Caco-2 (cell line): ENCODE measurements at regions not wholly inside any gene's neighbourhood (a gene's known extent, or its start where the extent isn't known, plus 50 kb on each side); places are given as distances from the start of the nearest gene placed in this dataset.

ENCODE experiments used
- BruUV-seq: library from RNA; stranded (reverse); fragments of 400-500 nt; replicated peaks from 2 replicates; lab custom pipeline; 2021; lab: Mats Ljungman, UMichigan
- CTCF ChIA-PET: fragments of 300-600 bp; sonication (Branson Sonifier 250); formaldehyde crosslinking; loops from one replicate; lab custom pipeline; 2022; ENCODE audit warnings: antibody characterized with exemption; lab: Charles Lee
- POLR2A ChIA-PET: fragments of 300-600 bp; sonication (Branson Sonifier 250); formaldehyde crosslinking; loops from one replicate; lab custom pipeline; 2022; ENCODE audit warnings: antibody characterized with exemption; lab: Charles Lee
- DNase-seq, 2 experiments: peaks; one replicate each; pipeline versions ENCODE4 v3.0.0 to v3.0.0-alpha.2; 2020 to 2022
- H3K27me3 ChIP-seq: replicated peaks from 2 replicates; pipeline ENCODE4 v1.6.0; 2011; ENCODE audit warnings: low read length; ENCODE audit not compliant: control insufficient read depth, insufficient read depth
- H3K36me3 ChIP-seq: 2 replicates; pipeline ENCODE4 v1.5.1; 2011; ENCODE audit warnings: low read length; ENCODE audit not compliant: control insufficient read depth, insufficient read depth
- H3K4me1 ChIP-seq: fragments of 250-450 bp; sonication (Bioruptor Pico); 2 replicates; pipeline ENCODE4 v1.5.1; 2020; ENCODE audit warnings: mild to moderate bottlenecking
- H3K4me3 ChIP-seq: 2 replicates; pipeline ENCODE4 v1.5.1; 2011; ENCODE audit warnings: low read depth, mild to moderate bottlenecking, control low read depth, low read length
- H3K9me3 ChIP-seq: fragments of 250-450 bp; sonication (Bioruptor Pico); 2 replicates; pipeline ENCODE4 v1.5.1; 2020; ENCODE audit warnings: mild to moderate bottlenecking, moderate library complexity
- H3K27ac Mint-ChIP-seq: one replicate; pipeline ENCODE4 v1.8.0; 2022; ENCODE audit warnings: mixed read lengths; ENCODE audit not compliant: unreplicated experiment
- H3K27me3 Mint-ChIP-seq: one replicate; pipeline ENCODE4 v1.8.0; 2022; ENCODE audit warnings: mixed read lengths; ENCODE audit not compliant: insufficient read depth, unreplicated experiment
- H3K36me3 Mint-ChIP-seq: one replicate; pipeline ENCODE4 v1.8.0; 2022; ENCODE audit warnings: mild to moderate bottlenecking, mixed read lengths; ENCODE audit not compliant: insufficient read depth, unreplicated experiment
- H3K4me1 Mint-ChIP-seq: one replicate; pipeline ENCODE4 v1.8.0; 2022; ENCODE audit warnings: low read depth, mixed read lengths; ENCODE audit not compliant: unreplicated experiment
- H3K4me3 Mint-ChIP-seq: one replicate; pipeline ENCODE4 v1.8.0; 2022; ENCODE audit warnings: mild to moderate bottlenecking, moderate library complexity, mixed read lengths; ENCODE audit not compliant: unreplicated experiment
- H3K9me3 Mint-ChIP-seq: one replicate; pipeline ENCODE4 v1.8.0; 2022; ENCODE audit warnings: mixed read lengths; ENCODE audit not compliant: unreplicated experiment
- CTCF ChIP-seq, 2 experiments: fragments of 200-600 bp in 1 of 2; IDR thresholded peaks; 1 replicate in 1 of 2; 2 replicates in 1 of 2; pipeline versions ENCODE4 v1.5.1 to v1.8.0; 2011 to 2022; ENCODE audit warnings: antibody characterized with exemption in 1 of 2, control low read depth in 1 of 2, inconsistent platforms in 1 of 2, low read depth in 1 of 2, low read length in 1 of 2, mild to moderate bottlenecking in 1 of 2, moderate library complexity in 1 of 2; ENCODE audit not compliant: insufficient read depth in 1 of 2, severe bottlenecking in 1 of 2, unreplicated experiment in 1 of 2
- intact Hi-C: fragments of 100-400 bp; cut with micrococcal nuclease; formaldehyde crosslinking; loops from one replicate; pipeline ENCODE4 v1.10.0; 2022; ENCODE audit not compliant: unreplicated experiment

DNA sequence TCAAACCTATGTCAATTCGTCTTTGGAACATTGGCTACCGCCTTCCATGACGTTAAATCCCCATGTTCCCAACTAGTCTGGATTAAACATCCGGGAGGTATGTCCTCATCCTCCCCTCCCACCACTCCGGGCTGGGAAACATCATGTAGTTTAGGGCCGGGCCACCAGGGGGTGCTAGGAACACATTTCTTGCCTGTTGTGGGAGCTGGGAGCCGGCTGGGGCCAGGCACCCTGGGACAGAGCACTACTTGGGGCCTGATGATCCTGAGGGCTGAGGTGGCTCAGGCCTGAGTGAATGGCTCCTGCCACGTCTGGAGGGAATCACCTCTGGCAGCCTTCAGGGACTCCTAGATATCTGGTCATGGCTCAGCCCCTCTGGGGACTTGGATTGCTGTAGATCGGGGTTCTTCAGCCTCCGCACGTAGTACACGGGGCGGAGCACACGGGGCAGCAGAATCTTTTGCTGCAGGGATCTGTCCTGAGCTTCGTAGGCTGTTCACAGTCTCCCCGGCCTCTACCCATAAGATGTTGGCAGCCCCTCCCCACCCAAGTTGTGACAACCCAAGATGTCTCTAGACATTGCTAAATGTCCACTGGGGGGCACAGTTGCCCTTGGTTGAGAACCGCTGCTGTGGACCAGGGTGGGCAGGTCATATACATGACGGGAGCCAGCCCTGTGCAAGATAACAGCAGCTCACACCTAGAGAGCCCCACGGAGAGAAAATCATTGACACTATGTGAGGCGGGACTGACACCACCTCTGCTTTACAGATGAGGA, 141.2 kb upstream of the ZNF716 start:
- CTCF ChIA-PET: no interaction called here
- no peaks in the 10 kb centered on the region for H3K4me1 ChIP-seq
- intact Hi-C loops: no loop called here
- no peaks in the 10 kb centered on the region for H3K4me1 Mint-ChIP-seq
- H3K9me3 ChIP-seq: no peaks in the 10 kb centered on the region; the same call in 1 of the 2 replicates
- BruUV-seq: no TSS peak
- no peak overlapping the region for H3K4me3 ChIP-seq
- no peaks in the 10 kb centered on the region for H3K27me3 Mint-ChIP-seq
- no peaks in the 10 kb centered on the region for H3K27me3 ChIP-seq
- H3K4me3 Mint-ChIP-seq: no peak overlapping the region
- H3K36me3 Mint-ChIP-seq: no peaks in the 10 kb centered on the region
- no peak overlapping the region for H3K27ac Mint-ChIP-seq
- TF ChIP-seq CTCF (IDR thresholded peaks at IDR 0.05; ENCODE audit: insufficient read depth in 1 of 2, low read depth in 1 of 2, low read length in 1 of 2, severe bottlenecking in 1 of 2, unreplicated experiment in 1 of 2): peak; percentile 8 to 30
- peak in 1 of 2 experiments; percentile 4 for DNase-seq
- POLR2A ChIA-PET: no interaction called here
- H3K36me3 ChIP-seq: no peaks in the 10 kb centered on the region
- H3K9me3 Mint-ChIP-seq: peaks cover 20% of the 10 kb centered on the region

GRCh38 chr7:57327081-57327480, 122.9 kb upstream of the ZNF716 start:
- TF ChIP-seq CTCF (IDR thresholded peaks at IDR 0.05; ENCODE audit: insufficient read depth in 1 of 2, low read depth in 1 of 2, low read length in 1 of 2, severe bottlenecking in 1 of 2, unreplicated experiment in 1 of 2): no peak
- ChIA-PET POLR2A (no interaction called here), CTCF (no interaction called here)
- Mint-ChIP-seq H3K4me1 (no peaks in the 10 kb centered on the region), H3K27me3 (no peaks in the 10 kb centered on the region), H3K9me3 (peaks cover 52% of the 10 kb centered on the region), H3K4me3 (no peak overlapping the region), H3K36me3 (no peaks in the 10 kb centered on the region), H3K27ac (no peak overlapping the region)
- H3K36me3 ChIP-seq: no peaks in the 10 kb centered on the region
- H3K4me3 ChIP-seq: no peak overlapping the region
- DNase-seq: no peak
- H3K27me3 ChIP-seq: no peaks in the 10 kb centered on the region
- no peaks in the 10 kb centered on the region for H3K4me1 ChIP-seq
- intact Hi-C loops: no loop called here
- BruUV-seq: no TSS peak
- no peaks in the 10 kb centered on the region; the same call in 1 of the 2 replicates for H3K9me3 ChIP-seq

DNA sequence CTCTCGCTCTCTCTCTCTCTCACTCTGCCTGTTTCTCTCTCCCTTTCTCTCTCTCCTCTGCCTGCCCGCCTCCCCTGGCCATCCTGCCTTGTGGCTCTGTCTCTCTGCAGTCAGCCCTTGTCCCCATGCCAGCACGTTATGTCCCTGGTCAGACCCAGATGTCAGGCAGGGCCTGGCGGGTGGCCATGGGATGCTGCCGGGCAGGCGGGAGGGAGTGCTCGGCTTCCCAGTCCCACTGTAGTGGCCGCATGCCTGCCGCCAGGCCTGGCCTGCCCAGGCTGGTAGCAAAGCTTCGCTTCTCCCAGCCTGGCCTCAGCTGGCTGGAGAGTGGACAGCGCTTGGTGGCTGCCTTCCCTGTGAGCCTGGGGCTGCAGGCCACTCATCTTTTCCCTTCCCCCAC, 121.5 kb upstream of the ZNF716 start:
- H3K27me3 Mint-ChIP-seq: no peaks in the 10 kb centered on the region
- no peaks in the 10 kb centered on the region for H3K4me1 Mint-ChIP-seq
- H3K4me3 ChIP-seq: no peak overlapping the region
- H3K27me3 ChIP-seq: no peaks in the 10 kb centered on the region
- no peaks in the 10 kb centered on the region for H3K4me1 ChIP-seq
- no peak overlapping the region for H3K27ac Mint-ChIP-seq
- BruUV-seq: no TSS peak
- intact Hi-C loops: no loop called here
- no peaks in the 10 kb centered on the region for H3K36me3 Mint-ChIP-seq
- no peak for DNase-seq
- no peak for TF ChIP-seq CTCF (IDR thresholded peaks at IDR 0.05; ENCODE audit: insufficient read depth in 1 of 2, low read depth in 1 of 2, low read length in 1 of 2, severe bottlenecking in 1 of 2, unreplicated experiment in 1 of 2)
- ChIA-PET CTCF (no interaction called here), POLR2A (no interaction called here)
- peaks cover 52% of the 10 kb centered on the region for H3K9me3 Mint-ChIP-seq
- H3K36me3 ChIP-seq: no peaks in the 10 kb centered on the region
- no peak overlapping the region for H3K4me3 Mint-ChIP-seq
- H3K9me3 ChIP-seq: no peaks in the 10 kb centered on the region; the same call in 1 of the 2 replicates
